HG03103 (cell line): ENCODE measurements at regions not wholly inside any gene's neighbourhood (a gene's known extent, or its start where the extent isn't known, plus 50 kb on each side); places are given as distances from the start of the nearest gene placed in this dataset.
A peak's percentile ranks its signal among the peaks of the same experiment; 100 is the strongest.
"Not testable (repeated sequence)": the region's sequence is repeated elsewhere in the genome, so short reads cannot be mapped to it uniquely, and the experiment has no call there.

ENCODE experiments used
- ATAC-seq: cut with Tn5 transposase; IDR thresholded peaks from one replicate; pipeline ENCODE4 v1.9.1; 2021; ENCODE audit warnings: low read depth; ENCODE audit not compliant: unreplicated experiment

GRCh38 chr3:153369561-153370374 is 207.7 kb downstream of the RAP2B start:
- ATAC-seq: no peak

- ATAC-seq: no peak
These were observed 208.7 kb downstream of the RAP2B start for GRCh38 chr3:153370680-153371079.

- no peak for ATAC-seq
These were observed 210.3 kb downstream of the RAP2B start for GRCh38 chr3:153372326-153372725.

- peak; percentile 97 for ATAC-seq
These were observed 211.6 kb downstream of the RAP2B start for GRCh38 chr3:153373606-153374005.

GRCh38 chr3:153378366-153378765 is 216.3 kb downstream of the RAP2B start:
- not testable (repeated sequence) for ATAC-seq

GRCh38 chr3:153379516-153379915 is 217.5 kb downstream of the RAP2B start:
- no peak for ATAC-seq

GRCh38 chr3:153385343-153385742 is 223.3 kb downstream of the RAP2B start:
- no peak for ATAC-seq

GRCh38 chr3:153392363-153392762 is 230.3 kb downstream of the RAP2B start:
- no peak for ATAC-seq

- no peak for ATAC-seq
These were observed 232.0 kb downstream of the RAP2B start for GRCh38 chr3:153394017-153394416.

GRCh38 chr3:153396581-153396980 is 234.6 kb downstream of the RAP2B start:
- no peak for ATAC-seq

GRCh38 chr3:153397794-153398193 is 235.8 kb downstream of the RAP2B start:
- no peak for ATAC-seq

GRCh38 chr3:153399636-153400035 is 237.6 kb downstream of the RAP2B start:
- ATAC-seq: peak; percentile 88

GRCh38 chr3:153400641-153401040 is 238.6 kb downstream of the RAP2B start:
- ATAC-seq: no peak

- no peak for ATAC-seq
These were observed 242.1 kb downstream of the RAP2B start for GRCh38 chr3:153404157-153404556.

- not testable (repeated sequence) for ATAC-seq
These were observed 243.3 kb downstream of the RAP2B start for GRCh38 chr3:153405320-153405719.

GRCh38 chr3:153410517-153410916 is 248.5 kb downstream of the RAP2B start:
- no peak for ATAC-seq

GRCh38 chr3:153414982-153415381 is 253.0 kb downstream of the RAP2B start:
- no peak for ATAC-seq

GRCh38 chr3:153422314-153422713 is 260.3 kb downstream of the RAP2B start:
- ATAC-seq: no peak

- not testable (repeated sequence) for ATAC-seq
These were observed 261.8 kb downstream of the RAP2B start for GRCh38 chr3:153423820-153424219.

- no peak for ATAC-seq
These were observed 264.3 kb downstream of the RAP2B start for GRCh38 chr3:153426344-153426743.

GRCh38 chr3:153426803-153427202 is 264.8 kb downstream of the RAP2B start:
- ATAC-seq: no peak

- no peak for ATAC-seq
These were observed 267.8 kb downstream of the RAP2B start for GRCh38 chr3:153429821-153430220.
